AG04449 (cell line): ENCODE measurements at regions not wholly inside any gene's neighbourhood (a gene's known extent, or its start where the extent isn't known, plus 50 kb on each side); places are given as distances from the start of the nearest gene placed in this dataset.

Experiments used
- CTCF ChIA-PET: fragments of 350-600 bp; formaldehyde crosslinking; extraction: SDS; loops from one replicate; lab custom pipeline; 2021; ENCODE audit warnings: antibody characterized with exemption; lab: Yijun Ruan, JAX
- POLR2A ChIA-PET: fragments of 400-600, 350-600 bp; formaldehyde crosslinking; extraction: SDS; loops from one replicate; lab custom pipeline; 2020; ENCODE audit warnings: antibody characterized with exemption, inconsistent platforms; lab: Yijun Ruan, JAX
- DNase-seq: peaks from one replicate; pipeline ENCODE4 v3.0.0-alpha.2; 2010; ENCODE audit warnings: low read depth, low spot score
- H3K4me3 ChIP-seq: 2 replicates; pipeline ENCODE4 v1.5.1; 2011; ENCODE audit warnings: low read depth, mild to moderate bottlenecking, control low read depth, low read length
- TF ChIP-seq, protein P1 (sequence below): IDR thresholded peaks from one replicate; pipeline ENCODE4 v1.5.1; 2011; ENCODE audit warnings: mild to moderate bottlenecking, moderate library complexity, low read length, control low read depth, inconsistent platforms; ENCODE audit not compliant: insufficient read depth; ENCODE audit errors: missing control alignments

DNA sequence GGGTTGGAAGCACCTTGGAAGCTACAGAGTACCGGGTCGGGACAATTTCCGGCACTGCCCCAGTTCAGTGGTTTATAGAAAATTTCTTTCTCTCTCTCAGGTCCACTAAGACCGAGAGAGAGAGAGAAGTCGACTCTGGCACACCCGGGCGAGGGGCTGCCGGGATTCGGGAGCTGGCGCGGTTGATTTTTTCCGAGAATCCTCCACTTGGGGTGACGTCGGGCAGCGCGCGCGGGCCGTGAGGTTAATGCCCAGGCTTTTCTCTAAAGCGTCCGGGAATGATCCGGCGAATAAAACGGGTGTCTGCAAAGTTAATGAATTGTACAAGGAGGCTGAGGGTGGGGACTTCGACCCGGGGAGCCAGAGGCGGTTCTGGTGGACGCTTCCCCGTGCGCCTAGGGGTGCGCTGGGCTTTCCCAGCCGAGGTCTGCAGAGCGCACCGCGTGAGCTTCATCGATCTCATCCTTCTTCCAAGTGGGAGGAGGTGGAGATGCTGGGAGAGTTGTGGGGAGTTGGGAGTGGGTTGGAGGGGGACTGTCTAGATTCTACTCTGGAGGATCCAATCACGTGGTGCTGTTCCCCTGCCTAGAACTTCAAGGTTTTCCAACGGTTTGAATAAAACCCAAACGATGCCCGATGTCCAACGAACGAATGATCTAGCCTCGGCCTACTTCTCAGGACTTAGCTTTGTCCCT, 51.9 kb upstream of the TBX3 start:
- no peak overlapping the region for H3K4me3 ChIP-seq
- no peak for DNase-seq
- TF ChIP-seq, protein P1, sequence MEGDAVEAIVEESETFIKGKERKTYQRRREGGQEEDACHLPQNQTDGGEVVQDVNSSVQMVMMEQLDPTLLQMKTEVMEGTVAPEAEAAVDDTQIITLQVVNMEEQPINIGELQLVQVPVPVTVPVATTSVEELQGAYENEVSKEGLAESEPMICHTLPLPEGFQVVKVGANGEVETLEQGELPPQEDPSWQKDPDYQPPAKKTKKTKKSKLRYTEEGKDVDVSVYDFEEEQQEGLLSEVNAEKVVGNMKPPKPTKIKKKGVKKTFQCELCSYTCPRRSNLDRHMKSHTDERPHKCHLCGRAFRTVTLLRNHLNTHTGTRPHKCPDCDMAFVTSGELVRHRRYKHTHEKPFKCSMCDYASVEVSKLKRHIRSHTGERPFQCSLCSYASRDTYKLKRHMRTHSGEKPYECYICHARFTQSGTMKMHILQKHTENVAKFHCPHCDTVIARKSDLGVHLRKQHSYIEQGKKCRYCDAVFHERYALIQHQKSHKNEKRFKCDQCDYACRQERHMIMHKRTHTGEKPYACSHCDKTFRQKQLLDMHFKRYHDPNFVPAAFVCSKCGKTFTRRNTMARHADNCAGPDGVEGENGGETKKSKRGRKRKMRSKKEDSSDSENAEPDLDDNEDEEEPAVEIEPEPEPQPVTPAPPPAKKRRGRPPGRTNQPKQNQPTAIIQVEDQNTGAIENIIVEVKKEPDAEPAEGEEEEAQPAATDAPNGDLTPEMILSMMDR: no peak
- POLR2A ChIA-PET: no interaction called here
- CTCF ChIA-PET: no interaction called here

DNA sequence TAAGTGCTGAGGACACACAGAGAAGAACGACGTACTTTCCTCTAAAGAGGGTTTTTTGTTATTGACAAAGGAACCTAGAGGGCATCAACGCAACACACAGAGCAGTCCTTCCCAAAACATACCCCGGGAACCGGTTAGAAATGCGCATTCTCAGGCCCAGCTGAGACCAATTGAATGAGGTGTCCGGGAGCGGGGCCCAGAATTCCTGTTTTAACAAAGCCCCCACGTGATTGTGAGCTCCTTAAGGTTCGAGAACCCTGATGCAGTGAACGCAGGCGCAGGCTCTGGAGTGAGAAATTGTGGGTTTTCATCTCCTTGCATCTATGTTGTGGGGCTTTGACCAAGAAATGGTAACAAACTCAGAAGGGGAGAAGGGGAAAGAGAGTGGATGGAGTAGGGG, 51.0 kb upstream of the TBX3 start:
- H3K4me3 ChIP-seq: no peak overlapping the region
- CTCF ChIA-PET: no interaction called here
- TF ChIP-seq, protein P1: no peak
- POLR2A ChIA-PET: no interaction called here
- no peak for DNase-seq

DNA sequence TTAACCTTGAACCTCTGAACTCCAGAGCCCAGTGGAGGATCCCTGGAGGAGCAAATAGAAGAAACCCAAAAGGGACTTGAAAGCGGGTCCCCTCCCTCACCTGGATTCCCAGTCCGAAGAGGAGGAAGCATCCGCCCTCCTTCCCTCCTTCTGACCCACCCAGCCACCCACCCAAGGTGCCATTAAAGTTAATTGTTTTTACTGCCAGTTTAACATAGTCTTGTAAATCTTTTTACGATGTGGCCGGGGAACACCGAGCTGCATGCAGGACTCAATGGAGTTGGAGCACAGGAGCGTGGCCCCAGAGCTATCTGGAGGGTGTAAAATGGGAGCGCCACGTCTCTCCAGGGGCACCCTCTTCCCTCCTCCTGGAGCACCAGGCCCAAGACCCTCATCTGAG, 49.9 kb upstream of the TBX3 start:
- ChIA-PET CTCF (no interaction called here), POLR2A (no interaction called here)
- H3K4me3 ChIP-seq: no peak overlapping the region
- DNase-seq: no peak
- TF ChIP-seq, protein P1: no peak
